ENCODE measurements at regions not wholly inside any gene's neighbourhood (a gene's known extent, or its start where the extent isn't known, plus 50 kb on each side); places are given as distances from the start of the nearest gene placed in this dataset.

GRCh38 chr6:44010411-44011349 is 116.6 kb downstream of the MRPL14 start:
- DNase-seq (ENCODE audit: low spot score) (no peak), ATAC-seq (no peak; the same call in none of the 3 replicates), FAIRE-seq (peak; percentile 8)
- BruUV-seq (replicated peaks): no TSS peak
- no peaks in the 10 kb centered on the region for H3K36me3 ChIP-seq (replicated peaks in 1 of 2; ENCODE audit: control insufficient read depth in 1 of 2, insufficient read depth in 2 of 2, low read length in 2 of 2)
- WGBS (ENCODE audit: low lambda C conversion rate): 19% methylated on average over 9 of the region's 11 CpGs
- no peak overlapping the region for H2AFZ ChIP-seq (ENCODE audit: low read length)
- no peaks in the 10 kb centered on the region for H3K79me2 ChIP-seq (ENCODE audit: insufficient read depth, low read length)
- peaks cover 37% of the 10 kb centered on the region for H3K4me1 ChIP-seq (ENCODE audit: insufficient read depth, low read length)
- H3K27me3 ChIP-seq (ENCODE audit: control insufficient read depth in 1 of 2, insufficient read depth in 2 of 2, low read length in 2 of 2): peaks cover 8 to 40% of the 10 kb centered on the region in 2 experiments; a peak in 4 of 5 replicates
- intact Hi-C loops (cut with micrococcal nuclease; ENCODE audit: unreplicated experiment): no loop called here
- H3K4me2 ChIP-seq (ENCODE audit: low read depth, low read length): no peak overlapping the region
- H4K20me1 ChIP-seq (ENCODE audit: insufficient read depth, low read length): no peaks in the 10 kb centered on the region
- ChIA-PET CTCF (ENCODE audit: low intra/inter-chr PET ratio, low total read pairs) (no interaction called here), POLR2A (no interaction called here)
- H3K4me3 ChIP-seq (replicated peaks in 1 of 3; ENCODE audit: insufficient read depth in 1 of 3, low read depth in 2 of 3, low read length in 3 of 3): no peak overlapping the region
- no peak overlapping the region for H3K27ac ChIP-seq (ENCODE audit: extremely low read length, insufficient read depth, low read length)
- no peak overlapping the region for H3K9ac ChIP-seq (ENCODE audit: insufficient read depth, low read depth, low read length)
- no peaks in the 10 kb centered on the region for H3K9me3 ChIP-seq (ENCODE audit: low read length)
- in situ Hi-C loops (cut with HindIII; ENCODE audit: extremely low pct_ligation_motif_present, low pct_unique_long_range_greater_than_20kb): no loop called here
- TF ChIP-seq, protein P1, sequence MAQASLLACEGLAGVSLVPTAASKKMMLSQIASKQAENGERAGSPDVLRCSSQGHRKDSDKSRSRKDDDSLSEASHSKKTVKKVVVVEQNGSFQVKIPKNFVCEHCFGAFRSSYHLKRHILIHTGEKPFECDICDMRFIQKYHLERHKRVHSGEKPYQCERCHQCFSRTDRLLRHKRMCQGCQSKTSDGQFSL (CRISPR knock-in tag; IDR thresholded peaks at IDR 0.05): no peak
- TF ChIP-seq, protein P2, sequence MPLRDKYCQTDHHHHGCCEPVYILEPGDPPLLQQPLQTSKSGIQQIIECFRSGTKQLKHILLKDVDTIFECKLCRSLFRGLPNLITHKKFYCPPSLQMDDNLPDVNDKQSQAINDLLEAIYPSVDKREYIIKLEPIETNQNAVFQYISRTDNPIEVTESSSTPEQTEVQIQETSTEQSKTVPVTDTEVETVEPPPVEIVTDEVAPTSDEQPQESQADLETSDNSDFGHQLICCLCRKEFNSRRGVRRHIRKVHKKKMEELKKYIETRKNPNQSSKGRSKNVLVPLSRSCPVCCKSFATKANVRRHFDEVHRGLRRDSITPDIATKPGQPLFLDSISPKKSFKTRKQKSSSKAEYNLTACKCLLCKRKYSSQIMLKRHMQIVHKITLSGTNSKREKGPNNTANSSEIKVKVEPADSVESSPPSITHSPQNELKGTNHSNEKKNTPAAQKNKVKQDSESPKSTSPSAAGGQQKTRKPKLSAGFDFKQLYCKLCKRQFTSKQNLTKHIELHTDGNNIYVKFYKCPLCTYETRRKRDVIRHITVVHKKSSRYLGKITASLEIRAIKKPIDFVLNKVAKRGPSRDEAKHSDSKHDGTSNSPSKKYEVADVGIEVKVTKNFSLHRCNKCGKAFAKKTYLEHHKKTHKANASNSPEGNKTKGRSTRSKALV (CRISPR knock-in tag; IDR thresholded peaks at IDR 0.05): no peak
- no peak for TF ChIP-seq SATB2 (CRISPR knock-in tag; IDR thresholded peaks at IDR 0.05)
- TF ChIP-seq KAT8 (CRISPR knock-in tag; IDR thresholded peaks at IDR 0.05): no peak
- TF ChIP-seq, protein P3, sequence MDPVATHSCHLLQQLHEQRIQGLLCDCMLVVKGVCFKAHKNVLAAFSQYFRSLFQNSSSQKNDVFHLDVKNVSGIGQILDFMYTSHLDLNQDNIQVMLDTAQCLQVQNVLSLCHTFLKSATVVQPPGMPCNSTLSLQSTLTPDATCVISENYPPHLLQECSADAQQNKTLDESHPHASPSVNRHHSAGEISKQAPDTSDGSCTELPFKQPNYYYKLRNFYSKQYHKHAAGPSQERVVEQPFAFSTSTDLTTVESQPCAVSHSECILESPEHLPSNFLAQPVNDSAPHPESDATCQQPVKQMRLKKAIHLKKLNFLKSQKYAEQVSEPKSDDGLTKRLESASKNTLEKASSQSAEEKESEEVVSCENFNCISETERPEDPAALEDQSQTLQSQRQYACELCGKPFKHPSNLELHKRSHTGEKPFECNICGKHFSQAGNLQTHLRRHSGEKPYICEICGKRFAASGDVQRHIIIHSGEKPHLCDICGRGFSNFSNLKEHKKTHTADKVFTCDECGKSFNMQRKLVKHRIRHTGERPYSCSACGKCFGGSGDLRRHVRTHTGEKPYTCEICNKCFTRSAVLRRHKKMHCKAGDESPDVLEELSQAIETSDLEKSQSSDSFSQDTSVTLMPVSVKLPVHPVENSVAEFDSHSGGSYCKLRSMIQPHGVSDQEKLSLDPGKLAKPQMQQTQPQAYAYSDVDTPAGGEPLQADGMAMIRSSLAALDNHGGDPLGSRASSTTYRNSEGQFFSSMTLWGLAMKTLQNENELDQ (CRISPR knock-in tag; IDR thresholded peaks at IDR 0.05; ENCODE audit: borderline replicate concordance): no peak
- no peak for TF ChIP-seq ZNF761 (CRISPR knock-in tag; conservative IDR thresholded peaks at IDR 0.05)
- no peak for TF ChIP-seq SP140L (CRISPR knock-in tag; IDR thresholded peaks at IDR 0.05; ENCODE audit: borderline replicate concordance)
- TF ChIP-seq ZBTB25 (CRISPR knock-in tag; IDR thresholded peaks at IDR 0.05): no peak
- TF ChIP-seq FOSL2 (CRISPR knock-in tag; IDR thresholded peaks at IDR 0.05): peak; percentile 29; the same call in 1 of the 2 replicates
- TF ChIP-seq TGIF2 (CRISPR knock-in tag; IDR thresholded peaks at IDR 0.05): no peak
- TF ChIP-seq, protein P4, sequence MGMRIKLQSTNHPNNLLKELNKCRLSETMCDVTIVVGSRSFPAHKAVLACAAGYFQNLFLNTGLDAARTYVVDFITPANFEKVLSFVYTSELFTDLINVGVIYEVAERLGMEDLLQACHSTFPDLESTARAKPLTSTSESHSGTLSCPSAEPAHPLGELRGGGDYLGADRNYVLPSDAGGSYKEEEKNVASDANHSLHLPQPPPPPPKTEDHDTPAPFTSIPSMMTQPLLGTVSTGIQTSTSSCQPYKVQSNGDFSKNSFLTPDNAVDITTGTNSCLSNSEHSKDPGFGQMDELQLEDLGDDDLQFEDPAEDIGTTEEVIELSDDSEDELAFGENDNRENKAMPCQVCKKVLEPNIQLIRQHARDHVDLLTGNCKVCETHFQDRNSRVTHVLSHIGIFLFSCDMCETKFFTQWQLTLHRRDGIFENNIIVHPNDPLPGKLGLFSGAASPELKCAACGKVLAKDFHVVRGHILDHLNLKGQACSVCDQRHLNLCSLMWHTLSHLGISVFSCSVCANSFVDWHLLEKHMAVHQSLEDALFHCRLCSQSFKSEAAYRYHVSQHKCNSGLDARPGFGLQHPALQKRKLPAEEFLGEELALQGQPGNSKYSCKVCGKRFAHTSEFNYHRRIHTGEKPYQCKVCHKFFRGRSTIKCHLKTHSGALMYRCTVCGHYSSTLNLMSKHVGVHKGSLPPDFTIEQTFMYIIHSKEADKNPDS (CRISPR knock-in tag; IDR thresholded peaks at IDR 0.05): no peak
